ENCODE measurements at regions not wholly inside any gene's neighbourhood (a gene's known extent, or its start where the extent isn't known, plus 50 kb on each side); places are given as distances from the start of the nearest gene placed in this dataset.
A peak's percentile ranks its signal among the peaks of the same experiment; 100 is the strongest.

DNA sequence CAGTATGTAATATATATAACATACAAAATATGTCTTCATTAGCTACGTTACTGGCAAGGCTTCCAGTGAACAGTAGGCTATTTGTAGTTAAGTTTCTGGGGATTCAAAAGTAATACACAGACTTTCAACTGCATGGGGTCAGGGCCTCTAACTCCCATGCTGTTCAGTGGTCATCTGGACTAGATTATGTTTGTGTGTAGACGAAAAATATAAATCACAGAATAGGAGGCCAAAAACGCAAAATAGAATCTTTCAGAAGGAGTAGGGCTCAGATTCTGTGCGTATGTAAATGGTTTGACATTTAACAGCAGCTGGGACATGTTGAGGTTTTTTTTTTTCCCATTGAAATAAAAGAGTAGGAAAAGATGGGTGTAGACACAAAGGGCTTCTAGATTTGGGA lies 1048.7 kb upstream of the WWC1 start:
- DNase-seq, result no peak

DNA sequence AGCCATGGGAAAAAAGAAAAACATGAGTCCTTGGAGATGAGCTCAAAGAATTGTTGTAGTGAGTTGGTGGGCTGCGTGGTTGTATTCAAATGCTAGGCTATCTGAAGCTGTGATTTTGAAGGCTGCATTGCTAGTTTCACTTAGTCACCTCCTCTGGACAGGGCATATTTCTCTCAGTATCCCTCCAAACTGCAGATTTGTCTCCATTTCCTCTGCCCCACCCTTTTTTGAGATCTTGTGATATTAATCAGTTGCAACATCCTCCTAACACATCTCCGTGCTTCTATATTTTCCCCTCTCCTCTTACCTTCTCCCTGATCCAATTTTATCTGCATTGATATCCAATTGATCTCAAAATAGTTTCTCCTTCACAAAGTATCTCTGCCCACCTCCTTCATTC lies 1048.0 kb upstream of the WWC1 start:
- TF ChIP-seq POLR2A (IDR thresholded peaks at IDR 0.05; ENCODE audit: low read length), result no peak
- TF ChIP-seq GATA1 (IDR thresholded peaks at IDR 0.05; ENCODE audit: low read depth, low read length), result no peak
- DNase-seq, result no peak

More for the DNA sequence above, 1048.7 kb upstream of the WWC1 start:
- TF ChIP-seq GATA1 (IDR thresholded peaks at IDR 0.05; ENCODE audit: low read depth, low read length) (no peak), POLR2A (IDR thresholded peaks at IDR 0.05; ENCODE audit: low read length) (no peak)

GRCh38 chr5:167244583-167244982 lies 1046.9 kb upstream of the WWC1 start:
- TF ChIP-seq POLR2A (IDR thresholded peaks at IDR 0.05; ENCODE audit: low read length) (no peak), GATA1 (IDR thresholded peaks at IDR 0.05; ENCODE audit: low read depth, low read length) (no peak)
- no peak for DNase-seq

DNA sequence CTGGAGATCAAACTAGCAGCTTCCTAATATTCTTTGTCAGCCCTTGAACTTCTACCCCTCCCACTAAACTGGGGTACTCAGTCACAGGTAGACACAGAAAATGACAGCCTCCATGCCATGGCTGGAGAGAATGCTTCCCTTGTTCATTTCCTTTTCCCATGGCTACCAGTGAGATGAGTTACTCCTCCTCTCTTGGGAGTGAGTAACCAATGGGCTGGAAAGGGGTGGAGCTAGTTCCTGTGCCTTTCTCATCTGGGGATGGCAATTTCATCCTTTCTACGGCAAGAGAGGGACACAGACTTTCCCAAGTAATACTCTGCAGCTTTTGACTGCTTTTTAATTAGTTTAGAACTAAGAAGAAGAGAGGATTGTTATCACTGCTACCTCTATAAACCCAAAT lies 1045.6 kb upstream of the WWC1 start:
- DNase-seq, result no peak
- TF ChIP-seq POLR2A (IDR thresholded peaks at IDR 0.05; ENCODE audit: low read length) (no peak), GATA1 (IDR thresholded peaks at IDR 0.05; ENCODE audit: low read depth, low read length) (no peak)

DNA sequence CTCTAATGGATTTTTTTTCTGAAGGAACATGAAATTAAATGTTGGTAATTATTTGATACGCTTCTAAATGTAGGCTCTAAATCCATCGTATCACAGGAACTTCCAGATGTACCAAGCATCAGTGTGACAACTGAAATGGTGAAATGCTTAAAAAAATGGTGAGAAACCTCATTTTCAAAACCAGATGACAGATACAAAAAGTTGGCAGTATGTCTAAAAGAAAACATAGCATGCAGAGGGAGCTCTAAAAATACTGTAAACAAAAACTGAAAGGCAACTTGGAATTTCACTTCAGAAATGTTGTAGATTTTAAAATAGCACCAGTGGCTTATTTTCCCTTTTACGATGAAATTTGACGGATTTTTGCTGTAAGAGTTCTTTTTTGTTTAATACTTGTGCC lies 1043.6 kb upstream of the WWC1 start:
- no peak for DNase-seq
- TF ChIP-seq GATA1 (IDR thresholded peaks at IDR 0.05; ENCODE audit: low read depth, low read length) (no peak), POLR2A (IDR thresholded peaks at IDR 0.05; ENCODE audit: low read length) (no peak)

- DNase-seq, result no peak
- no peak for TF ChIP-seq POLR2A (IDR thresholded peaks at IDR 0.05; ENCODE audit: low read length)
- TF ChIP-seq GATA1 (IDR thresholded peaks at IDR 0.05; ENCODE audit: low read depth, low read length), result no peak
Observed at GRCh38 chr5:167248257-167248656, 1043.2 kb upstream of the WWC1 start.

- TF ChIP-seq GATA1 (IDR thresholded peaks at IDR 0.05; ENCODE audit: low read depth, low read length), result no peak
- TF ChIP-seq POLR2A (IDR thresholded peaks at IDR 0.05; ENCODE audit: low read length), result no peak
- DNase-seq, result no peak
Observed at GRCh38 chr5:167250996-167251395, 1040.4 kb upstream of the WWC1 start.

- DNase-seq, result no peak
- TF ChIP-seq POLR2A (IDR thresholded peaks at IDR 0.05; ENCODE audit: low read length) (no peak), GATA1 (IDR thresholded peaks at IDR 0.05; ENCODE audit: low read depth, low read length) (no peak)
Observed at GRCh38 chr5:167254132-167254531, 1037.3 kb upstream of the WWC1 start.

GRCh38 chr5:167255926-167256325 lies 1035.5 kb upstream of the WWC1 start:
- no peak for TF ChIP-seq GATA1 (IDR thresholded peaks at IDR 0.05; ENCODE audit: low read depth, low read length)
- no peak for DNase-seq

- no peak for TF ChIP-seq GATA1 (IDR thresholded peaks at IDR 0.05; ENCODE audit: low read depth, low read length)
- TF ChIP-seq POLR2A (IDR thresholded peaks at IDR 0.05; ENCODE audit: low read length), result no peak
Observed at GRCh38 chr5:167259806-167260205, 1031.6 kb upstream of the WWC1 start.

GRCh38 chr5:167261309-167262100 lies 1029.9 kb upstream of the WWC1 start:
- peak; percentile 1 to 15 for DNase-seq
- TF ChIP-seq POLR2A (IDR thresholded peaks at IDR 0.05; ENCODE audit: low read length), result no peak
- no peak for TF ChIP-seq GATA1 (IDR thresholded peaks at IDR 0.05; ENCODE audit: low read depth, low read length)

More at GRCh38 chr5:167259806-167260205, 1031.6 kb upstream of the WWC1 start:
- no peak for DNase-seq

DNA sequence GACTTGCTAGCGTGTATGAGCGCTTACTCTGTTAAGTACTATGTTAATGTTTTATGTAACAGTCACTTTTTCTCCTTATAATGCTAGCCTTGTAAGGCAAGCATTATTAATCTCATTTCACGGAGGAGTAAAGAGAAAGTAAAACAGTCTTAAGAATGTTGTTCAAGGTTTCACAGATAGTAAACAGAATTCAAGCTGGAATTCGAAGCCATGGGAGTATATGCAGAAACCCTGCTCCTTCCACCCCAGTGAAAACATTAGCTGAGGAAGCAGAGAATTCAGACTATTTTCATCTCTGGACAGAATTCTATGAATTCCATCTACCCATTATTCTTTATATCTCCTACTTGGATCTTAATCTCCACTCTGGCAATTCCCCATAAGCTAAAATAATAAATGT lies 1028.3 kb upstream of the WWC1 start:
- no peak for DNase-seq
- TF ChIP-seq GATA1 (IDR thresholded peaks at IDR 0.05; ENCODE audit: low read depth, low read length) (no peak), POLR2A (IDR thresholded peaks at IDR 0.05; ENCODE audit: low read length) (no peak)

DNA sequence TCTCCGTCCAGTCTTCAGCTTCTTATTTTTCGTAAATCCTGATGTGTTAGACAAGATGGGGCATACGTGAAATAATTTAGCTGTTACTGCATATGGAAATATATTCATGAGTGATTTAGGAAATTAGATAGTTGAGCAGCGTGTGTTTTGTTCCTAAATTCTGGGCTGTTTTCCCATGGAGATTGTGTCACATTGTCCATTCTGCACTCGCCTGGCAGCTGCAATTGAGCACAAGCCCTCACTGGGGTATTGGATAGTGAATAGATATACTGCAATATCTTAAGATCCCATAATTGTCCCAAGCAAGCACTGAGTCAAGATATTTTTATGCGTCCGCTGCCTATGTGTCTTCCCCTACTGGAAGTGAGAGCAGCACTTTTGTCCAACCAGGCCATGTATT lies 1027.1 kb upstream of the WWC1 start:
- TF ChIP-seq POLR2A (IDR thresholded peaks at IDR 0.05; ENCODE audit: low read length) (no peak), GATA1 (IDR thresholded peaks at IDR 0.05; ENCODE audit: low read depth, low read length) (no peak)
- no peak for DNase-seq

- TF ChIP-seq POLR2A (IDR thresholded peaks at IDR 0.05; ENCODE audit: low read length), result no peak
- TF ChIP-seq GATA1 (IDR thresholded peaks at IDR 0.05; ENCODE audit: low read depth, low read length), result no peak
- no peak for DNase-seq
Observed at GRCh38 chr5:167268337-167268736, 1023.1 kb upstream of the WWC1 start.

- DNase-seq, result no peak
- TF ChIP-seq GATA1 (IDR thresholded peaks at IDR 0.05; ENCODE audit: low read depth, low read length) (no peak), POLR2A (IDR thresholded peaks at IDR 0.05; ENCODE audit: low read length) (no peak)
Observed at GRCh38 chr5:167269146-167269545, 1022.3 kb upstream of the WWC1 start.
